ENCODE measurements at regions not wholly inside any gene's neighbourhood (a gene's known extent, or its start where the extent isn't known, plus 50 kb on each side); places are given as distances from the start of the nearest gene placed in this dataset.

GRCh38 chr5:167872791-167873190 is 418.7 kb upstream of the WWC1 start:
- Mint-ChIP-seq H3K4me1 (peaks cover 15% of the 10 kb centered on the region), H3K27ac (no peak overlapping the region)
- TF ChIP-seq, protein P1, sequence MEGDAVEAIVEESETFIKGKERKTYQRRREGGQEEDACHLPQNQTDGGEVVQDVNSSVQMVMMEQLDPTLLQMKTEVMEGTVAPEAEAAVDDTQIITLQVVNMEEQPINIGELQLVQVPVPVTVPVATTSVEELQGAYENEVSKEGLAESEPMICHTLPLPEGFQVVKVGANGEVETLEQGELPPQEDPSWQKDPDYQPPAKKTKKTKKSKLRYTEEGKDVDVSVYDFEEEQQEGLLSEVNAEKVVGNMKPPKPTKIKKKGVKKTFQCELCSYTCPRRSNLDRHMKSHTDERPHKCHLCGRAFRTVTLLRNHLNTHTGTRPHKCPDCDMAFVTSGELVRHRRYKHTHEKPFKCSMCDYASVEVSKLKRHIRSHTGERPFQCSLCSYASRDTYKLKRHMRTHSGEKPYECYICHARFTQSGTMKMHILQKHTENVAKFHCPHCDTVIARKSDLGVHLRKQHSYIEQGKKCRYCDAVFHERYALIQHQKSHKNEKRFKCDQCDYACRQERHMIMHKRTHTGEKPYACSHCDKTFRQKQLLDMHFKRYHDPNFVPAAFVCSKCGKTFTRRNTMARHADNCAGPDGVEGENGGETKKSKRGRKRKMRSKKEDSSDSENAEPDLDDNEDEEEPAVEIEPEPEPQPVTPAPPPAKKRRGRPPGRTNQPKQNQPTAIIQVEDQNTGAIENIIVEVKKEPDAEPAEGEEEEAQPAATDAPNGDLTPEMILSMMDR (conservative IDR thresholded peaks at IDR 0.05), result no peak

DNA sequence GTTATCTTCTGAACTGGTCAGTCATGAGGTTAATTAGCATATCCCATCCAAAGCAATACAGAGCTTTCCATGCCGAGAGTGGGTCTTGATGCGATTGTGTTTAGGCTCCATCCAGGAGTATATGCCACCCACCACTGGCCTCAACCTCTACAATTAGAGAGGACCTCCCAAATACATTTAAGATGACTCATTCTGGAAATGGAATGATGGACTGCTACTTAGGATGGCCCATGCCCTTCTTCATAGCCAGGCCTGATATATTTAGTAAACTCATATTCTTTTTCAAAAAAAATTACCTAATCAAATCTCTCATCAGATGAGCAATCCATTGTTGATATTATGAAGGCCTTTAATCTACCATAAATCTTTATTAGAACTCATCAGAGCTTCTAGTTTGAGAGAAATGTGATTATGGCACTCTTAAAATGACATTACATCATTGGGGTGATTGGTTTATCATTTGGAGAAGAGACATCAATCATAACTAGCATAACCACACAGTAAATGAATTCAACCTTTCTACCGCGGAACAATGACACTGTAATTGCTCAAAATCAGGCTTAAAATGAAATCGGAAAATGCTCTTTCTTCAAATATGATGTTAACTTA is 414.2 kb upstream of the WWC1 start:
- Mint-ChIP-seq H3K27ac (no peak overlapping the region), H3K36me3 (ENCODE audit: low read depth) (no peaks in the 10 kb centered on the region), H3K4me1 (peaks cover 9% of the 10 kb centered on the region), H3K27me3 (ENCODE audit: insufficient read depth) (no peaks in the 10 kb centered on the region), H3K9me3 (peaks cover 6% of the 10 kb centered on the region), H3K4me3 (no peak overlapping the region)
- no peaks in the 10 kb centered on the region for H3K36me3 ChIP-seq (ENCODE audit: control insufficient read depth, insufficient read depth, low read length)
- TF ChIP-seq, protein P1 (conservative IDR thresholded peaks at IDR 0.05), result no peak
- no peak overlapping the region for H3K4me3 ChIP-seq (ENCODE audit: low read length)
- 87% methylated on average over 5 of the region's 5 CpGs; no CpG with 5 or more reads in 1 of the 2 experiments for WGBS, 2 experiments (ENCODE audit: insufficient coverage in 1 of 2, insufficient read length in 1 of 2)
- H3K4me1 ChIP-seq (ENCODE audit: control insufficient read depth, insufficient read depth, low read length), result no peaks in the 10 kb centered on the region
- H3K9ac ChIP-seq (ENCODE audit: extremely low read depth, low read length, poor library complexity, severe bottlenecking), result no peak overlapping the region
- H3K27ac ChIP-seq (ENCODE audit: low read depth, low read length), result no peak overlapping the region
- H3K27me3 ChIP-seq (ENCODE audit: control insufficient read depth, insufficient read depth, low read length, poor library complexity, severe bottlenecking), result no peaks in the 10 kb centered on the region
- DNase-seq, result no peak
- peaks cover 1% of the 10 kb centered on the region for H3K9me3 ChIP-seq (ENCODE audit: control insufficient read depth, low read length)

More at GRCh38 chr5:167872791-167873190, 418.7 kb upstream of the WWC1 start:
- Mint-ChIP-seq H3K4me3 (no peak overlapping the region), H3K27me3 (ENCODE audit: insufficient read depth) (no peaks in the 10 kb centered on the region), H3K9me3 (peaks cover 6% of the 10 kb centered on the region), H3K36me3 (ENCODE audit: low read depth) (no peaks in the 10 kb centered on the region)
- H3K27ac ChIP-seq (ENCODE audit: low read depth, low read length), result no peak overlapping the region
- 95 to 100% methylated on average over 1 to 2 of the region's 2 CpGs for WGBS, 2 experiments (ENCODE audit: insufficient coverage in 1 of 2, insufficient read length in 1 of 2)
- H3K4me1 ChIP-seq (ENCODE audit: control insufficient read depth, insufficient read depth, low read length), result peaks cover 4% of the 10 kb centered on the region
- no peak overlapping the region for H3K9ac ChIP-seq (ENCODE audit: extremely low read depth, low read length, poor library complexity, severe bottlenecking)
- no peaks in the 10 kb centered on the region for H3K27me3 ChIP-seq (ENCODE audit: control insufficient read depth, insufficient read depth, low read length, poor library complexity, severe bottlenecking)
- H3K9me3 ChIP-seq (ENCODE audit: control insufficient read depth, low read length), result no peaks in the 10 kb centered on the region
- H3K4me3 ChIP-seq (ENCODE audit: low read length), result no peak overlapping the region
- H3K36me3 ChIP-seq (ENCODE audit: control insufficient read depth, insufficient read depth, low read length), result no peaks in the 10 kb centered on the region
- no peak for DNase-seq

DNA sequence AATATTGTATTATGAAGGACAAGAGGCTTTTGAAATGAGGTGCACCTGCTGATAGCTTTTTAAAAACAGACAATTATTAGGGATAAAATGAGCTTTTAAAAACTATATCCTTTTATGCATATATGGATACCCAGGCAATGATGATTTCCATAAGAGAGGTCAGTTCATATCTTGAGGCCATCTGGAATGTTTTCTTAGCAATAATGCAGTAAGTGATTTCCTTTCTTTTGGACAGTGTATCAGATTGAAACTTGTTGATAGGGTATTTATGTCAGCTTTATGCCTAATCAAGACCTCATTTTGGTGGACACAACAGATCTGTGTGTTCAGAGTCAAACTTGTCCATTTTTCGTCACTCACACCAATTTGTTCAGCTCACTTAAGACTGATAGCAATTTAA is 413.5 kb upstream of the WWC1 start:
- H3K9me3 ChIP-seq (ENCODE audit: control insufficient read depth, low read length), result peaks cover 8% of the 10 kb centered on the region
- H3K4me3 ChIP-seq (ENCODE audit: low read length), result no peak overlapping the region
- H3K9ac ChIP-seq (ENCODE audit: extremely low read depth, low read length, poor library complexity, severe bottlenecking), result no peak overlapping the region
- Mint-ChIP-seq H3K4me1 (peaks cover 9% of the 10 kb centered on the region), H3K4me3 (no peak overlapping the region), H3K27me3 (ENCODE audit: insufficient read depth) (no peaks in the 10 kb centered on the region), H3K36me3 (ENCODE audit: low read depth) (peaks cover 2% of the 10 kb centered on the region), H3K9me3 (peaks cover 9% of the 10 kb centered on the region), H3K27ac (no peak overlapping the region)
- no peaks in the 10 kb centered on the region for H3K4me1 ChIP-seq (ENCODE audit: control insufficient read depth, insufficient read depth, low read length)
- peaks cover 7% of the 10 kb centered on the region for H3K36me3 ChIP-seq (ENCODE audit: control insufficient read depth, insufficient read depth, low read length)
- WGBS, 2 experiments (ENCODE audit: insufficient coverage in 1 of 2, insufficient read length in 1 of 2), result 100% methylated on average over 1 of the region's 1 CpG
- H3K27me3 ChIP-seq (ENCODE audit: control insufficient read depth, insufficient read depth, low read length, poor library complexity, severe bottlenecking), result no peaks in the 10 kb centered on the region
- DNase-seq, result no peak
- TF ChIP-seq, protein P1 (conservative IDR thresholded peaks at IDR 0.05), result no peak
- H3K27ac ChIP-seq (ENCODE audit: low read depth, low read length), result no peak overlapping the region

All from endodermal cell (in vitro differentiated cells).